DND-41 (cell line): ENCODE measurements at regions not wholly inside any gene's neighbourhood (a gene's known extent, or its start where the extent isn't known, plus 50 kb on each side); places are given as distances from the start of the nearest gene placed in this dataset.

Source experiments
- EZH2 ChIP-seq: IDR thresholded peaks from 3 replicates; pipeline ENCODE4 v1.6.1; 2012; ENCODE audit warnings: borderline replicate concordance, low read depth, mild to moderate bottlenecking, moderate library complexity, low read length, inconsistent platforms; ENCODE audit not compliant: severe bottlenecking
- TF ChIP-seq, protein P1 (sequence below): IDR thresholded peaks from 2 replicates; pipeline ENCODE4 v1.5.1; 2012; ENCODE audit warnings: borderline replicate concordance, low read length, moderate library complexity, mild to moderate bottlenecking; ENCODE audit not compliant: poor library complexity, severe bottlenecking; ENCODE audit errors: extremely low read depth

DNA sequence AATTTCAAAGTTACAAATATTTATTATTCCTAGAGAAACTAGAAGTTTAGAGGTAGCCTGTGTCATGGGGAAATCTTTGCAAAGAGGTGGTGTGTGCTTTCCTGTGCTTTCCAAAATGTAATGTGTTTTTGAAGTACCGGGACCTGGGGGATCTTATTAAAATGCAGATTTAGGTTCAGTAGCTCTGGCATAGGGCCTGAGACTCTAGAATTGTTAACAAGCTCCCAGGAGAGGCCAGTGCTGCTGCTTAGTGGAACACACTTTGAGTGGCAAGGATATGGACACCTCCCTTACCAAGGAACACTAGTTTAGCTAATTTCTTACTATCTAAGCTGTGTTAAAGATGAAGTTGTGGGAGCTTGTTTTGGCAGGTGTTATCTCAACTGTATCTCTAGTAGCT lies 428.9 kb downstream of the VGLL3 start:
- no peak for TF ChIP-seq EZH2
- TF ChIP-seq, protein P1, sequence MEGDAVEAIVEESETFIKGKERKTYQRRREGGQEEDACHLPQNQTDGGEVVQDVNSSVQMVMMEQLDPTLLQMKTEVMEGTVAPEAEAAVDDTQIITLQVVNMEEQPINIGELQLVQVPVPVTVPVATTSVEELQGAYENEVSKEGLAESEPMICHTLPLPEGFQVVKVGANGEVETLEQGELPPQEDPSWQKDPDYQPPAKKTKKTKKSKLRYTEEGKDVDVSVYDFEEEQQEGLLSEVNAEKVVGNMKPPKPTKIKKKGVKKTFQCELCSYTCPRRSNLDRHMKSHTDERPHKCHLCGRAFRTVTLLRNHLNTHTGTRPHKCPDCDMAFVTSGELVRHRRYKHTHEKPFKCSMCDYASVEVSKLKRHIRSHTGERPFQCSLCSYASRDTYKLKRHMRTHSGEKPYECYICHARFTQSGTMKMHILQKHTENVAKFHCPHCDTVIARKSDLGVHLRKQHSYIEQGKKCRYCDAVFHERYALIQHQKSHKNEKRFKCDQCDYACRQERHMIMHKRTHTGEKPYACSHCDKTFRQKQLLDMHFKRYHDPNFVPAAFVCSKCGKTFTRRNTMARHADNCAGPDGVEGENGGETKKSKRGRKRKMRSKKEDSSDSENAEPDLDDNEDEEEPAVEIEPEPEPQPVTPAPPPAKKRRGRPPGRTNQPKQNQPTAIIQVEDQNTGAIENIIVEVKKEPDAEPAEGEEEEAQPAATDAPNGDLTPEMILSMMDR: no peak
